Lung microvascular endothelial cell (primary cell): ENCODE measurements at regions not wholly inside any gene's neighbourhood (a gene's known extent, or its start where the extent isn't known, plus 50 kb on each side); places are given as distances from the start of the nearest gene placed in this dataset.

Experiments
- DNase-seq, 2 donors: peaks; one replicate each; pipeline versions ENCODE4 v3.0.0 to v3.0.0-alpha.2; 2010; ENCODE audit warnings: low read depth in 2 of 2

GRCh38 chr5:103347716-103348423, 89.3 kb downstream of the MACIR start:
- DNase-seq = no peak

GRCh38 chr5:103346162-103346748, 87.7 kb downstream of the MACIR start:
- DNase-seq = no peak

GRCh38 chr5:103345461-103345860, 86.9 kb downstream of the MACIR start:
- DNase-seq = no peak

GRCh38 chr5:103340717-103341388, 82.3 kb downstream of the MACIR start:
- DNase-seq = peak; percentile 16 to 76

GRCh38 chr5:103340132-103340531, 81.6 kb downstream of the MACIR start:
- DNase-seq = no peak

GRCh38 chr5:103336941-103337340, 78.4 kb downstream of the MACIR start:
- DNase-seq = no peak

GRCh38 chr5:103333376-103333775, 74.8 kb downstream of the MACIR start:
- no peak for DNase-seq

GRCh38 chr5:103330875-103331274, 72.3 kb downstream of the MACIR start:
- no peak for DNase-seq
